NB4 (cell line): ENCODE measurements at regions not wholly inside any gene's neighbourhood (a gene's known extent, or its start where the extent isn't known, plus 50 kb on each side); places are given as distances from the start of the nearest gene placed in this dataset.

Source experiments
- CTCF ChIP-seq: IDR thresholded peaks from one replicate; pipeline ENCODE4 v1.5.1; 2012; ENCODE audit warnings: low read depth, low read length
- MAX ChIP-seq: IDR thresholded peaks from 2 replicates; pipeline ENCODE4 v1.6.1; 2011; ENCODE audit warnings: low read depth, low read length
- MYC ChIP-seq: IDR thresholded peaks from 2 replicates; pipeline ENCODE4 v1.6.1; 2011; ENCODE audit warnings: low read depth, low read length
- POLR2A ChIP-seq: IDR thresholded peaks from 2 replicates; pipeline ENCODE4 v1.6.1; 2011; ENCODE audit warnings: mild to moderate bottlenecking; ENCODE audit not compliant: insufficient read length; ENCODE audit errors: extremely low read depth

GRCh38 chr3:64783200-64783599 is 95.4 kb upstream of the ADAMTS9 start:
- TF ChIP-seq MYC, result no peak
- no peak for TF ChIP-seq CTCF
- TF ChIP-seq POLR2A, result no peak
- no peak for TF ChIP-seq MAX
